GM12864 (cell line): ENCODE measurements at regions not wholly inside any gene's neighbourhood (a gene's known extent, or its start where the extent isn't known, plus 50 kb on each side); places are given as distances from the start of the nearest gene placed in this dataset.

Experiments
- DNase-seq: peaks from one replicate; pipeline ENCODE4 v3.0.0-alpha.2; 2011; ENCODE audit warnings: low read depth
- H3K4me3 ChIP-seq: 2 replicates; pipeline ENCODE4 v1.5.1; 2011; ENCODE audit warnings: mild to moderate bottlenecking, low read depth, low read length, control low read depth
- CTCF ChIP-seq: IDR thresholded peaks from 2 replicates; pipeline ENCODE4 v1.5.1; 2011; ENCODE audit warnings: low read depth, mild to moderate bottlenecking, moderate library complexity, low read length, control low read depth, inconsistent platforms; ENCODE audit errors: missing control alignments

- H3K4me3 ChIP-seq = no peak overlapping the region
- DNase-seq = no peak
- TF ChIP-seq CTCF = no peak
Measured at GRCh38 chr9:107850653-107851052, 361.1 kb upstream of the KLF4 start.

GRCh38 chr9:107847978-107848964 is 358.7 kb upstream of the KLF4 start:
- no peak for TF ChIP-seq CTCF
- no peak for DNase-seq

GRCh38 chr9:107842530-107842929 is 353.0 kb upstream of the KLF4 start:
- no peak for TF ChIP-seq CTCF
- no peak overlapping the region for H3K4me3 ChIP-seq
- DNase-seq = no peak

More at GRCh38 chr9:107847978-107848964, 358.7 kb upstream of the KLF4 start:
- no peak overlapping the region for H3K4me3 ChIP-seq

- no peak for TF ChIP-seq CTCF
- no peak for DNase-seq
- H3K4me3 ChIP-seq = no peak overlapping the region
Measured at GRCh38 chr9:107841076-107841475, 351.5 kb upstream of the KLF4 start.

GRCh38 chr9:107839371-107839770 is 349.8 kb upstream of the KLF4 start:
- no peak for TF ChIP-seq CTCF
- no peak for DNase-seq
- H3K4me3 ChIP-seq = no peak overlapping the region

GRCh38 chr9:107838766-107839165 is 349.2 kb upstream of the KLF4 start:
- H3K4me3 ChIP-seq = no peak overlapping the region
- no peak for DNase-seq
- no peak for TF ChIP-seq CTCF
